Type B pancreatic cell (in vitro differentiated cells): ENCODE measurements at regions not wholly inside any gene's neighbourhood (a gene's known extent, or its start where the extent isn't known, plus 50 kb on each side); places are given as distances from the start of the nearest gene placed in this dataset.

Experiments
- DNase-seq: peaks from one replicate; pipeline ENCODE4 v3.0.0; 2021; ENCODE audit warnings: mixed read lengths; ENCODE audit not compliant: unreplicated experiment; ENCODE audit errors: extremely low spot score
- H3K27ac Mint-ChIP-seq: 2 replicates; pipeline ENCODE4 v1.8.0; 2021; ENCODE audit warnings: mild to moderate bottlenecking, mixed read lengths
- H3K27me3 Mint-ChIP-seq: 2 replicates; pipeline ENCODE4 v1.8.0; 2021; ENCODE audit warnings: mixed read lengths
- H3K36me3 Mint-ChIP-seq: 2 replicates; pipeline ENCODE4 v1.8.0; 2021; ENCODE audit warnings: mixed read lengths
- H3K4me1 Mint-ChIP-seq: one replicate; pipeline ENCODE4 v1.8.0; 2021; ENCODE audit warnings: mixed read lengths; ENCODE audit not compliant: unreplicated experiment
- H3K4me3 Mint-ChIP-seq: 2 replicates; pipeline ENCODE4 v1.8.0; 2021; ENCODE audit warnings: mild to moderate bottlenecking, mixed read lengths
- H3K9me3 Mint-ChIP-seq: 2 replicates; pipeline ENCODE4 v1.8.0; 2021; ENCODE audit warnings: mixed read lengths
- TF ChIP-seq, protein P1 (sequence below): fragments of 200-600 bp; sonication (generic); conservative IDR thresholded peaks from 2 replicates; pipeline ENCODE4 v1.5.0; 2021; ENCODE audit warnings: antibody characterized with exemption, mild to moderate bottlenecking

DNA sequence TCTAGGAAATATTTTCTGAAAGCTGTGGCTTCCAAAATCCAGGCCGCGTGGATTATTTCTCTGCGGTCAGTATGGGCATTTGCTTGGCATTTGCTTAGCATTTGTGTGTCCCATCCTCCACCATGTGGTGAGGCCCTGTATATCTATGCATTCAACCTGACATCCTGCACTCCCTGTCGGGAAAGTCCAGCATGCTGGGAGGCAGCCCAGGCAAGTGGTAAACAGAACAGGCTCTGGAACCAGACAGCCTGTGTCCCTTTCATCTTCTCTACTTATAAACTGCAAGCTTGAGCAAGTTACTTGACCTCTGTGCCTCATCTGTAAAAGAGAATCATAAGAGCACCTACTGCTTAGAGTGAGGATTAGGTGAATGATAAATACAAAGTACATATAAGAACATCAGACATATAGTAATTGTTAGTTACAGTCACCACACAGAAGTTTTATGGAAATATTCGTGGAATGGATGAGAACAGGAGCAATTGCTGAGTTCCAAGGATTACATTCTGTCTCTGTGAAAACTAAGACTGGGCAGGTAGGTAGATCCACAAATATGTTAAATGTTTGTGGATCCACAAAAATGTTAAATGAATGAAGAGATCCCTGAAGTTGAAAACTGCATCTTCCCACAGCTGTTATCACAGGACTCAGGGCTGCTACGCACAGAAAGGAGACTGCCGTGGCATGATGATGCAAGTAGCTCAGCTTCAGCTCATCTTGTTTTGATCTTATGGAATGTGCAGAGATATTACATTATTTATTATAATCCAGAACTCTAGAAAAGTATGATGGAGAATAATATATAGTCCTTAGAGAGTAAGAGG is 317.0 kb upstream of the MMADHC start:
- DNase-seq = no peak
- no peaks in the 10 kb centered on the region for H3K27me3 Mint-ChIP-seq
- H3K27ac Mint-ChIP-seq = no peak overlapping the region
- H3K4me3 Mint-ChIP-seq = no peak overlapping the region
- H3K36me3 Mint-ChIP-seq = no peaks in the 10 kb centered on the region
- TF ChIP-seq, protein P1, sequence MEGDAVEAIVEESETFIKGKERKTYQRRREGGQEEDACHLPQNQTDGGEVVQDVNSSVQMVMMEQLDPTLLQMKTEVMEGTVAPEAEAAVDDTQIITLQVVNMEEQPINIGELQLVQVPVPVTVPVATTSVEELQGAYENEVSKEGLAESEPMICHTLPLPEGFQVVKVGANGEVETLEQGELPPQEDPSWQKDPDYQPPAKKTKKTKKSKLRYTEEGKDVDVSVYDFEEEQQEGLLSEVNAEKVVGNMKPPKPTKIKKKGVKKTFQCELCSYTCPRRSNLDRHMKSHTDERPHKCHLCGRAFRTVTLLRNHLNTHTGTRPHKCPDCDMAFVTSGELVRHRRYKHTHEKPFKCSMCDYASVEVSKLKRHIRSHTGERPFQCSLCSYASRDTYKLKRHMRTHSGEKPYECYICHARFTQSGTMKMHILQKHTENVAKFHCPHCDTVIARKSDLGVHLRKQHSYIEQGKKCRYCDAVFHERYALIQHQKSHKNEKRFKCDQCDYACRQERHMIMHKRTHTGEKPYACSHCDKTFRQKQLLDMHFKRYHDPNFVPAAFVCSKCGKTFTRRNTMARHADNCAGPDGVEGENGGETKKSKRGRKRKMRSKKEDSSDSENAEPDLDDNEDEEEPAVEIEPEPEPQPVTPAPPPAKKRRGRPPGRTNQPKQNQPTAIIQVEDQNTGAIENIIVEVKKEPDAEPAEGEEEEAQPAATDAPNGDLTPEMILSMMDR = no peak
- H3K9me3 Mint-ChIP-seq = no peaks in the 10 kb centered on the region
- peaks cover 26% of the 10 kb centered on the region for H3K4me1 Mint-ChIP-seq

DNA sequence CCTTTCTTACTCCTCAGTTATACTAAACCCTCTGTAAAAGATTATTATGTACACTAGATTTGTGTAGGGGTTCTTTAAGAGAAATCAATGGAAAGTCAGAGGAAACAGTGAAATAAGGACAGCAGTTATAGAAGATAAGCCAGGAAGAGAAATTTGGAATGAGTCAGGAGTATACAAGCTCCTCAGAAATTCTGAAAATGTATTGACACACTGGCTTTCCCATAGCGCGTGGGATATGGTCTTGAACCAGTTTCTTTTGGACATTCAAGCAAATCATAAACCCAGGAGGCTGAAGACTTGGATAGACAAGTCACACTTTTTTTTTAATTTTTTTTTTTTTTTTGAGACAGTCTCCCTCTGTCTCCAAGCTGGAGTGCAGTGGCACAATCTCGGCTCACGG is 316.1 kb upstream of the MMADHC start:
- H3K36me3 Mint-ChIP-seq = no peaks in the 10 kb centered on the region
- TF ChIP-seq, protein P1 = no peak
- H3K27me3 Mint-ChIP-seq = no peaks in the 10 kb centered on the region
- H3K27ac Mint-ChIP-seq = no peak overlapping the region
- DNase-seq = no peak
- no peak overlapping the region for H3K4me3 Mint-ChIP-seq
- H3K9me3 Mint-ChIP-seq = no peaks in the 10 kb centered on the region
- peaks cover 18% of the 10 kb centered on the region for H3K4me1 Mint-ChIP-seq

DNA sequence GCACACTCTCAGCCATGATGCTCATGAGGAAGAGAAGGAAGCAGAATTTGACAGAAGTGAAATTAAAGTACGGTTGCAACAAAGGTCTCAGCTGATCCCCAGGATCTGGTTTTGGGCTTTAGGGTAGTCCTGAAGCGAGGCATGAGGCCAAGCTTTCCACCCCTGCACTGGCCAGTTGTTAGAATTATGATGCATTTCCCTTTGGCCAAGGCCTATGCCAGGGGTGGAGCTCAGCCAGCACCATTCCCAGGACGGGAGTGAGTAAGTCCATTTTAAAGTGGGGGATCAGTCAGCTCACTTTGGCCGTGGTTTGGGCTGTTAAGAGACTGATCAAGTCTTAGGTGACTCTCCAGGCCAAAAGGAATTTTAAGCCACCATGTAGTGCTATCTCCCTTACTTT is 314.5 kb upstream of the MMADHC start:
- Mint-ChIP-seq H3K27me3 (no peaks in the 10 kb centered on the region), H3K4me1 (peaks cover 12% of the 10 kb centered on the region), H3K9me3 (no peaks in the 10 kb centered on the region)

DNA sequence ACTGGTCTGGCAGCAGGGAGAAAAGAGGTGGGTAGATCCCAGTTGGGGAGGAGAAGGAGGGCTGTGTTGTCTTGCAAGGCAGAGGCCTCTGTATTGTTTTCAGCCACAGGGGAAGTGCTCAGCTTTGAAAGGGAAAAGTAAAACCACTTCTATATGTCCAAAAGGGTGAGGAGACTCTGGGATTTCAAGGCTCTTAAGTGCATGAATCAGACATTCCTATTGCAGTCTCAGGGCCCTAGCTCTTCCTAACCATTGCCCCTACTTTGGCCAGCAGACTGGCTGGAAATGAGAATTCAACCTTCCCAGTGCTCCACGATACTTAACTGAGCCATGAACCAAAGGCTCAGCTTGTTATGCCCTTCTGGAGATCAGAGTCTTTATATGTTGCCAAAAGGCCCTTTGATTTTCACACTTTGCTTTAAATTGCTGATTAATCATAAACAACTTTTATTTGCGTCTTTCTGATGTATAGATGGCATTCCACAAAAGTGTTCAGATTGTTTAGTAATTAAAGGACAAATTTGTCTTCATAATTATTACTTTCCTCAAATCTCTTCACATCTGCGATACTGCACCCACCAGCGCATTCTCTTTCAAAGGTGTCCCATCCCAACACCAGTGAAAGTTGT is 313.8 kb upstream of the MMADHC start:
- DNase-seq = no peak
- H3K36me3 Mint-ChIP-seq = no peaks in the 10 kb centered on the region
- H3K9me3 Mint-ChIP-seq = no peaks in the 10 kb centered on the region
- no peaks in the 10 kb centered on the region for H3K27me3 Mint-ChIP-seq
- no peak overlapping the region for H3K4me3 Mint-ChIP-seq
- TF ChIP-seq, protein P1 = no peak
- H3K27ac Mint-ChIP-seq = no peak overlapping the region
- H3K4me1 Mint-ChIP-seq = peaks cover 7% of the 10 kb centered on the region

More for the DNA sequence above, 314.5 kb upstream of the MMADHC start:
- DNase-seq = no peak
- no peaks in the 10 kb centered on the region for H3K36me3 Mint-ChIP-seq
- H3K27ac Mint-ChIP-seq = no peak overlapping the region
- TF ChIP-seq, protein P1 = no peak
- no peak overlapping the region for H3K4me3 Mint-ChIP-seq

DNA sequence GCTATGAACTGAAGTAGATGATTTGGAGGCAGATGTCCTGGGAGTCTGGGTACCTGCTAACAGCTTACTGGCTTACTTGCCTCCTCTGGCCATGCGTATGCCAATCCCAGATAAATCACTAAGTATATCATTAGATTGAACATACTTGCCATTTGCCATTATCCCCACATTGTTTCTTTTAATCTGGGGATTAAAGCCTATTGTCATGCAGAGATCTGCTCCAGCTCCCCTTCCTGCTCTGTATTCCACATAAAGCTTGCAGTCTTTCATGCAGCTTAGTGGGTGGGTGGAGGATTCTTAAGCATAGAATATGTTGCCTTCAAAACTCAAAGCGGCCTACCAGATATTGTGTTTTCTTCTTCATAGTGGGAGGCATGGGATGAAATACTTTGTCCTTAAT is 311.8 kb upstream of the MMADHC start:
- Mint-ChIP-seq H3K36me3 (peaks cover 3% of the 10 kb centered on the region), H3K27ac (no peak overlapping the region), H3K27me3 (no peaks in the 10 kb centered on the region), H3K4me3 (no peak overlapping the region), H3K9me3 (peaks cover 6% of the 10 kb centered on the region), H3K4me1 (peaks cover 10% of the 10 kb centered on the region)
- TF ChIP-seq, protein P1 = no peak
- DNase-seq = no peak
